HG02642 (cell line): ENCODE measurements at regions not wholly inside any gene's neighbourhood (a gene's known extent, or its start where the extent isn't known, plus 50 kb on each side); places are given as distances from the start of the nearest gene placed in this dataset.
"Not testable (repeated sequence)": the region's sequence is repeated elsewhere in the genome, so short reads cannot be mapped to it uniquely, and the experiment has no call there.

Experiments used
- ATAC-seq: cut with Tn5 transposase; IDR thresholded peaks from one replicate; pipeline ENCODE4 v1.9.1; 2021; ENCODE audit warnings: mild to moderate bottlenecking; ENCODE audit not compliant: unreplicated experiment, poor library complexity

DNA sequence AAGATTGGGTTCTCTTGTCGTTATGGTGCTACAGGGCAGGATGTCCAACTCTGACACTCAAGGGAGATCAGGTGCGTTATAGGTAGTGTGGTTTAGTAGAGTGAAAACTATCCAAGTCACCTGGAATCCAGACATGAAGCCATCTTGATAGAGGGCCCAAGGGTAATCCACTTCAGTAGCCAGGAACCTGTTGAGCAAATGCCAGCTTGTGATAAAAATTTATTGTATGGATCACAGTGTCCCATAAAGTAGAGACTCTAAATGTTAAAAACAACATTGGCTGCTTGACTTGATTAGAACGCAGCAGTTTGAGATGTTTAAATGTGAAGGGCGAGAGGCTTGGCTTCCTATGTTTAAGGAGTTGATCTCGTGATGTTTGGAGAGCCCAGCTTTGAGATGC, 105.7 kb upstream of the GMDS start:
- no peak for ATAC-seq

DNA sequence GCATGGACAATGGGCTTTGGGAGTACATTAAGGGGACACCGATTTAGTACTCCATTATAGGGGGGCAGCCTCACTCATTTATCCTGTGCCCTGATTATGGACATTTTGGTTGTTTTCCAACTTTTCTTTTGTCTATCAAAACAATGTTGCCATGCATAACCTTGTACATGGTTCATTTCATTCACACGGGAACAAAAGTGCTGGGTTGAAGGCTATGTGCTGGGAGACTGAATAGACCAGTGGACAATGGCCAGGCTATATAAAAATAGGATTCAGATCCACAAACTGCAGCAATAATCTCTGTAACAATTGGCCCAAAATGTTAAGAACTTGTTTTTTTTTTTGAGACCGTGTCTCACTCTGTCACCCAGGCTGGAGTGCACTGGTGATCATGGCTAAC, 100.7 kb upstream of the GMDS start:
- ATAC-seq: no peak

DNA sequence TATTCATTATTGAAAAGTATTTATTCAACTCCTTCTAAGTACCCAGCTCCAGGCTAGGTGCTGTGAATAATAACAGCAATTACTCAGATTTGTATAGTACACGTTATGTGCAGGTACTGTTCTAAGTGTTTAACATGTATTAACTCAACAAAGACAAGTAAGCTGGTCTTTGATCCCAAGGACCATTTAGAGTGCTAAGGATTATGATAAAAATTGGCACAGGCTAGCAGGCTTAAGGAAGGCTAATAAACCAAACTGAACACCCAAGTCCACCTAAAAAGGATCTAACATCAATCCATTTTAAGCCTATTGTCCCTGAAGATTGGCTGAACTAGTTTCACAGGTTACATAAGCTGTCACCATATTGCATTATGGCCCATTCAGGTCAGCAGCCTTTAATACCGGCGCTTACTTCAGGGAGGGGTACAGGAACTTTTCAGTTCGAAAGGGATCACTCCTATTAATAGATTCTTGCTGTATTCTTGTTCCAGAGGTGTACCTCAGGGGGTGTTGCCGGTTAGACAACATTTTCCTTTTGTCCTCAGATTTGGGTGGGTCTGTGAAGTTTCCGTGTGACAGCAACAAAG, 99.0 kb upstream of the GMDS start:
- ATAC-seq: no peak

DNA sequence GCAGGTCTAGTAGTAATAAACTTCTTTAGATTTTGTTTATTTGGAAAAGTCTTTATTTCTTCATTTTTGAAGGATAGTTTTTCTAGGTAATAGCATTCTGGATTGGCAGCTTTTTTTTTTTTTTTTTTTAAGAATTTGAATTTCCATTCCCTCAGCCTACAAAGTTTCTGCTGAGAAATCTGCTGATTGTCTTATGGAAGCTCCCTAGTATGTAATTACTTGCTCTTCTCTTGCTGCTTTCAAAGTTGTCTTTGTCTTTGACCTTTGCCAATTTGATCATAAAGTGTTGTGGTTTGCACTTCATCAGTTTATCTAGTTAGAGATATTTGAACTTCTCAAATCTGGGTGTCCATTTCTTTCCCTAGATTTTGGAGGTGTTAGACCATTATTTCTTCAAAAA, 82.2 kb upstream of the GMDS start:
- no peak for ATAC-seq

DNA sequence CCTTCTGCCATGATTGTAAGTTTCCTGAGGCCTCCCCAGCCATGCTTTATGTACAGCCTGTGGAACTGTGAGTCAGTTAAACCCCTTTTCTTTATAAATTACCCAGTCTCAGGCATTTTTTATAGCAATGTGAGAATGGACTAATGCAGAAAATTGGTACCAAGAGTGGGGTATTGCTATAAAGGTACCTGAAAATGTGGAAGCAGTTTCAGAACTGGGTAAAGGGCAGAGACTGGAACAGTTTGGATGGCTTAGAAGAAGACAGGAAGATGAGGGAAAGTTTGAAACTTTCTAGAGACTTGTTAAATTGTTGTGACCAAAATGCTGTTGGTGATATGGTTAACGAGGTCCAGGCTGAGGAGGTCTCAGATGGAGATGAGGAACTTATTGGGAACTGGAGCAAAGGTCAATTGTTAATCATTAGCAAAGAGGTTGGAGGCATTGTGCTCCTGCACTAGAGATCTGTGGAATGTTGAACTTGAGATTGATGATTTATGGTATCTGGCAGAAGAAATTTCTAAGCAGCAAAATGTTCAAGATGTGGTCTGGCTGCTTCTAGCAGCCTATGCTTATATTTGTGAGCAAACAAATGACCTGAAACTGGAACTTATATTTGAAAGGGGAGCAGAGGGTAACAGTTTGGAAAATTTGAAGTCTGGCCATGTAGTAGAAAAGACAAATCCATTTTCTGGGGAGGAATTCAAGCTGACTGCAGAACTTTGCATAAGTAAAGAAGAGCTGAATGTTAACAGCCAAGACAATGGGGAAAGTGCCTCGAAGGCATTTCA, 79.0 kb upstream of the GMDS start:
- ATAC-seq: no peak

DNA sequence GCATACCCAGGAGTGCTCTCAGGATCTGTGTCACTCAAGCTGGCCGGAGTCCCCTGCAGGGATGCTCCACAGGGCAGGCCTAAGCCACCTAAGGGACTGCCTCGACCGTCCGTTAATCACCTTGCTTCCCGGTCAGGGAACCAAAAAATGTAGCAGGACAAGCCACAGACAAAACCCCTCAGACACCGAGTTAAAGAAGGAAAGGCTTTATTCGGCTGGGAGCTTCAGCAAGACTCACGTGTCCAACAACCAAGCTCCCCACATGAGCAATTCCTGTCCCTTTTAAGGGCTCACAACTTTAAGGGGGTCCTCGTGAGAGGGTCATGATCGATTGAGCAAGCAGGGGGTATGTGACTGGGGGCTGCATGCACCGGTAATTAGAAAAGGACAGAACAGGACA, 72.1 kb upstream of the GMDS start:
- ATAC-seq: not testable (repeated sequence)

DNA sequence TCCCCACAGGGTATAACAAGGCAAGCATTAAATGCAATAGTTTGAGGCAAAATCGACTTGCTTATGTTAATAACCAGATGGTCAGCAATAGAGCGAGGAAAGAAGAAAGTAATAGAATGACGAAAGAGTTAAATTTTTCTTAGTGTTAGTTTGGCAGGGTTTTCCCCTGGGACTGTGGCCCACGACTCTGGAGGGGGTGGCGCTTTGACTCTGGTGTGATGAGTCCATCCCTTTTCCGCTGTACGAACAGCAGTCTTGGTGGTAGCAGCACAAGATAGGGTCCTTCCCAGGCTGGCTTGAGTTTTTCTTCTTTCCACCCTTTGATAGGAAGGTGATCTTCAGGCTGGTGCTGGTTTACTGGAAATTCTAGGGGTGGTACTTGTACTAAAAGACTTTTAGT, 69.2 kb upstream of the GMDS start:
- no peak for ATAC-seq

DNA sequence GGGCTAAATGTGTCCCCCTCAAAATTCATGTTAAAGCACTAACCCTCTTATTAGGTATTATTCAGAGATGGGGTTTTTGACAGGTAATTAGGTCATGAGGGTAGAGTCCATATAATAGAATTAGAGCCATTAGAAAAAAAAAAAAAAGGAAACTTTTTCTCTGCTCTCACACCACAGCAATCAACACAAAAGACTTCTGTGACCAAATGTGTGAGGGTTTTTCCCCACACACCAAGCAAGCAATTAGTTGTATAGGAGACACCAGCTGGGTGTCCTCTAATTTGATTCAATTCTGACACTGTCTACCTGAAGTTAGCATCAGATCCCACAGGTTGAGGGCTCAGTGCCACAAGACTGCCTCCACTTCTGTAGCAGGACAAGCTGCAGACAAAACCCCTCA, 64.6 kb upstream of the GMDS start:
- ATAC-seq: no peak

DNA sequence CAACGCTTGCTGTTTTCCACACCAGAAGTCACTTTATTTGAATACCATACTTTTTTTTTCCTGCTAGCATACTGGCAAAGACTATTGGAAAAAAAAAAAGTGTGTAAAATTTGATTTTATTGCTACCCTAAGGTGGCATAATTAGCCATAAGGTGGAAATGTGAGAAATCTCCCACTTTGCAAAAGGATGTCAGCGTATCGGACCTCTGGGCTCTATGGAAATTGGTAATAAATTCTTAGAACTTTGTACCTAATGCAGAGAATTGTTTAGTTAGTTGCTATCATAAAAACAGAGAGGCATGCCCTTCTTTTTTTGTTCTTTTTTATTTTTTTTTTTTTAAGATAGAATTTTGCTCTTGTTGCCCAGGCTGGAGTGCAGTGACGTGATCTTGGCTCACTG, 63.7 kb upstream of the GMDS start:
- no peak for ATAC-seq

DNA sequence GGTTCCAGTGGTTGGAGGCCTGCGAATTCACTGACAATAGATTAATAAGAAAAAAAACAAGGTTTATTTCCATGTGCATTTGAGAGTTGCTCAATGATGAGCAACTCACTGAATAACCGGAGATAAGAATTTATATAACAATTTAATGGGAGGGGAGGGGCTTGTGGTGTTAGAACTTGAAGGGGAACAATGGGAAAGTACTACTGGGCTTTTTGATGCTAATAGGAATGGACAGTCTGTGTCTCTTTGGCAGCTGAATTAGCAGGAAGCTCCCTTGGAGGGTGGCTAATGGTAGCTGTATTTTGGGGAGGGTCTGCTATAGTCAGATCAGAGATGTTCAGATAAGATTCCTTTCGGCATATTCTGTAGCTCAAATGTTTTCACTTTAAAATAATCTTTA, 62.4 kb upstream of the GMDS start:
- no peak for ATAC-seq

DNA sequence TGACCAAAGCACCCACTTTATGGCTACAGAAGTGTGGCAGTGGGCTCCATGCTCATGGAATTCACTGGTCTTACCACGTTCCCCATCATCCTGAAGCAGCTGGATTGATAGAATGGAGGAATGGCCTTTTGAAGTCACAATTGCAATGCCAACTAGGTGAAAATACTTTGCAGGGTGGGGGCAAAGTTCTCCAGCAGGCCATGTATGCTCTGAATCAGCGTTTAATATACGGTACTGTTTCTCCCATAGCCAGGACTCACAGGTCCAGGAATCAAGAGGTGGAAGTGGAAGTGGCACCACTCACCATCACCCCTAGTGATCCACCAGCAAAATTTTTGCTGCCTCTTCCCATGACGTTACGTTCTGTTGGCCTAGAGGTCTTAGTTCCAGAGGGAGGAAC, 60.5 kb upstream of the GMDS start:
- no peak for ATAC-seq

DNA sequence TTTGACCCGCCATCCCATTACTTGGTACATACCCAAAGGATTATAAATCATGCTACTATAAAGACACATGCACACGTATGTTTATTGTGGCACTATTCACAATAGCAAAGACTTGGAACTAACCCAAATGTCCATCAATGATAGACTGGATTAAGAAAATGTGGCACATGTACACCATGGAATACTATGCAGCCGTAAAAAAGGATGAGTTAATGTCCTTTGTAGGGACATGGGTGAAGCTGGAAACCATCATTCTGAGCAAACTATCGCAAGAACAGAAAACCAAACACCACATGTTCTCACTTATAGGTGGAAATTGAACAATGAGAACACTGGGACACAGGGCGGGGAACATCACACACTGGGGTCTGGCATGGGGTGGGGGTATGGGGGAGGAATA, 57.1 kb upstream of the GMDS start:
- ATAC-seq: not testable (repeated sequence)

DNA sequence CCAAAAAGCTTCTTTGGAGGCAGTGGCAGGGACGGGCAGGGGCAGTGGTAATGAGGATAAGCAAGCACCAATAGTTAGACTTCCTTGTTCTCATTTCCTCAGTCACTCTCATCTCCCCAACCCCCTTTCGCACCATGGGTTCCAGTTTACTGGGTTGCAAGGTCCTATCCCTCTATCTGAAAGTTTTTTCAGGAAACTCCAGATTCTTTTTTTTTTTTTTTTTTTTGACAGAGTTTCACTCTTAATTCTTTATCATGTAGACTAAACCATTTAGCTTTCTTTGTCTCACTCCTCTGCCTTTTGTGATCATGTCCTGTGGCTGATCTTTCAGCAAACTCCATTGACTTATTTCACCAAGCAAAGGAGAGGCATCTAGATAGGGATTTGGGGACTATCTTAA, 51.4 kb upstream of the GMDS start:
- ATAC-seq: no peak
